H9 (cell line): ENCODE measurements at regions not wholly inside any gene's neighbourhood (a gene's known extent, or its start where the extent isn't known, plus 50 kb on each side); places are given as distances from the start of the nearest gene placed in this dataset.

ENCODE experiments used
- DNase-seq: peaks from one replicate; pipeline ENCODE4 v3.0.0-alpha.2; 2017
- H2AFZ ChIP-seq: one replicate; pipeline ENCODE4 v1.6.1; 2013; ENCODE audit warnings: mild to moderate bottlenecking, low read length, control low read depth, moderate library complexity
- H2AK5ac ChIP-seq: 2 replicates; pipeline ENCODE4 v1.6.1; 2013; ENCODE audit warnings: low read length, control low read depth, mixed read lengths; ENCODE audit not compliant: insufficient read length
- H2BK120ac ChIP-seq: one replicate; pipeline ENCODE4 v1.6.1; 2013; ENCODE audit warnings: low read depth, mild to moderate bottlenecking, low read length, control low read depth, inconsistent platforms; ENCODE audit not compliant: poor library complexity, severe bottlenecking
- H2BK12ac ChIP-seq: 2 replicates; pipeline ENCODE4 v1.6.1; 2013; ENCODE audit warnings: low read length, control low read depth, mixed read lengths, low read depth; ENCODE audit not compliant: insufficient read length
- H2BK15ac ChIP-seq: 2 replicates; pipeline ENCODE4 v1.6.1; 2013; ENCODE audit warnings: low read depth, low read length, control low read depth
- H2BK20ac ChIP-seq: one replicate; pipeline ENCODE4 v1.6.1; 2013; ENCODE audit warnings: low read depth, mild to moderate bottlenecking, low read length, control low read depth, inconsistent platforms; ENCODE audit not compliant: poor library complexity, severe bottlenecking
- H2BK5ac ChIP-seq: 2 replicates; pipeline ENCODE4 v1.6.1; 2013; ENCODE audit warnings: low read length, control low read depth, mixed read lengths; ENCODE audit not compliant: insufficient read length
- H3K14ac ChIP-seq: 2 replicates; pipeline ENCODE4 v1.6.1; 2013; ENCODE audit warnings: low read length, control low read depth; ENCODE audit not compliant: insufficient read depth
- H3K18ac ChIP-seq: 2 replicates; pipeline ENCODE4 v1.6.1; 2013; ENCODE audit warnings: low read depth, mild to moderate bottlenecking, mixed read lengths, low read length, control low read depth; ENCODE audit not compliant: insufficient read length
- H3K23ac ChIP-seq: 2 replicates; pipeline ENCODE4 v1.6.1; 2013; ENCODE audit warnings: low read length, control low read depth, mixed read lengths, low read depth; ENCODE audit not compliant: insufficient read length
- H3K23me2 ChIP-seq: 2 replicates; pipeline ENCODE4 v1.6.1; 2013; ENCODE audit warnings: low read depth, mild to moderate bottlenecking, mixed read lengths, low read length, control low read depth; ENCODE audit not compliant: insufficient read length, poor library complexity, severe bottlenecking
- H3K27ac ChIP-seq: 2 replicates; pipeline ENCODE4 v1.5.1; 2013; ENCODE audit warnings: low read length, control low read depth, mixed read lengths, low read depth; ENCODE audit not compliant: insufficient read length
- H3K27me3 ChIP-seq: 2 replicates; pipeline ENCODE4 v1.6.1; 2013; ENCODE audit warnings: low read length, control low read depth, inconsistent platforms; ENCODE audit not compliant: insufficient read depth
- H3K4ac ChIP-seq: 2 replicates; pipeline ENCODE4 v1.6.1; 2013; ENCODE audit warnings: low read depth, mild to moderate bottlenecking, control low read depth, inconsistent platforms, low read length, moderate library complexity
- H3K4me1 ChIP-seq: 2 replicates; pipeline ENCODE4 v1.6.1; 2013; ENCODE audit warnings: low read length, control low read depth, inconsistent platforms; ENCODE audit not compliant: insufficient read depth
- H3K4me2 ChIP-seq: 2 replicates; pipeline ENCODE4 v1.6.1; 2013; ENCODE audit warnings: low read length, control low read depth, mixed read lengths; ENCODE audit not compliant: insufficient read length, insufficient read depth
- H3K56ac ChIP-seq: 2 replicates; pipeline ENCODE4 v1.6.1; 2013; ENCODE audit warnings: low read depth, mild to moderate bottlenecking, mixed read lengths, low read length, control low read depth; ENCODE audit not compliant: insufficient read length
- H3K79me1 ChIP-seq: 2 replicates; pipeline ENCODE4 v1.6.1; 2013; ENCODE audit warnings: low read depth, mild to moderate bottlenecking, moderate library complexity, low read length, control low read depth, inconsistent platforms; ENCODE audit not compliant: insufficient read depth, poor library complexity, severe bottlenecking
- H3K79me2 ChIP-seq: 2 replicates; pipeline ENCODE4 v1.6.1; 2013; ENCODE audit warnings: low read length, control low read depth, inconsistent platforms; ENCODE audit not compliant: insufficient read depth
- H3K9ac ChIP-seq: 2 replicates; pipeline ENCODE4 v1.6.1; 2013; ENCODE audit warnings: low read length, control low read depth, mixed read lengths; ENCODE audit not compliant: insufficient read length; ENCODE audit errors: extremely low read depth
- H3K9me3 ChIP-seq: one replicate; pipeline ENCODE4 v1.6.1; 2013; ENCODE audit warnings: low read depth, low read length, inconsistent platforms; ENCODE audit not compliant: control insufficient read depth
- H3T11ph ChIP-seq: one replicate; pipeline ENCODE4 v1.6.1; 2013; ENCODE audit warnings: mild to moderate bottlenecking, low read length, control low read depth, inconsistent platforms
- H4K20me1 ChIP-seq: one replicate; pipeline ENCODE4 v1.6.1; 2013; ENCODE audit not compliant: control insufficient read depth, insufficient read length, insufficient read depth
- H4K5ac ChIP-seq: 2 replicates; pipeline ENCODE4 v1.6.1; 2013; ENCODE audit warnings: low read depth, mild to moderate bottlenecking, mixed read lengths, low read length, control low read depth; ENCODE audit not compliant: insufficient read length
- H4K8ac ChIP-seq: replicated peaks from 2 replicates; pipeline ENCODE4 v1.6.1; 2013; ENCODE audit warnings: low read length, control low read depth, mixed read lengths, low read depth; ENCODE audit not compliant: insufficient read length
- H4K91ac ChIP-seq: 2 replicates; pipeline ENCODE4 v1.6.1; 2013; ENCODE audit warnings: low read depth, mild to moderate bottlenecking, moderate library complexity, mixed read lengths, low read length, control low read depth; ENCODE audit not compliant: insufficient read length
- H3K27ac Mint-ChIP-seq, 3 experiments: 2 replicates in 2 of 3; 3 replicates in 1 of 3; pipeline ENCODE4 v1.8.0; 2020 to 2021; ENCODE audit warnings: mixed read lengths in 3 of 3, mild to moderate bottlenecking in 1 of 3, moderate library complexity in 1 of 3
- H3K27me3 Mint-ChIP-seq: 2 replicates; pipeline ENCODE4 v1.8.0; 2021; ENCODE audit warnings: low read depth, mild to moderate bottlenecking, moderate library complexity, mixed read lengths
- H3K36me3 Mint-ChIP-seq, 3 experiments: 2 replicates in 2 of 3; 3 replicates in 1 of 3; pipeline ENCODE4 v1.8.0; 2020 to 2021; ENCODE audit warnings: low read depth in 3 of 3, mixed read lengths in 3 of 3; ENCODE audit not compliant: insufficient read depth in 1 of 3
- H3K4me1 Mint-ChIP-seq, 2 experiments: 2 replicates each; pipeline ENCODE4 v1.8.0; 2020; ENCODE audit warnings: mixed read lengths in 2 of 2
- H3K4me3 Mint-ChIP-seq, 2 experiments: 2 replicates in 1 of 2; 3 replicates in 1 of 2; pipeline ENCODE4 v1.8.0; 2020 to 2021; ENCODE audit warnings: mild to moderate bottlenecking in 2 of 2, mixed read lengths in 2 of 2, moderate library complexity in 1 of 2
- H3K9me3 Mint-ChIP-seq, 2 experiments: 2 replicates in 1 of 2; 3 replicates in 1 of 2; pipeline ENCODE4 v1.8.0; 2020; ENCODE audit warnings: mild to moderate bottlenecking in 2 of 2, mixed read lengths in 2 of 2, moderate library complexity in 1 of 2
- WGBS: extraction: QIAGEN DNeasy Blood & Tissue Kit; methylation state at CpG from one replicate; pipeline ENCODE4 v1.1.7; 2013; ENCODE audit warnings: missing lambda C conversion rate, low lambda C conversion rate, mixed read lengths; ENCODE audit not compliant: insufficient read length; ENCODE audit errors: extremely low coverage; 5-methylcytosine and 5-hydroxymethylcytosine counted together
- TF ChIP-seq, protein P1 (sequence below): fragments of 200-600 bp; sonication (generic); conservative IDR thresholded peaks from 3 replicates; pipeline ENCODE4 v1.8.0; 2021; ENCODE audit warnings: antibody characterized with exemption, mild to moderate bottlenecking

DNA sequence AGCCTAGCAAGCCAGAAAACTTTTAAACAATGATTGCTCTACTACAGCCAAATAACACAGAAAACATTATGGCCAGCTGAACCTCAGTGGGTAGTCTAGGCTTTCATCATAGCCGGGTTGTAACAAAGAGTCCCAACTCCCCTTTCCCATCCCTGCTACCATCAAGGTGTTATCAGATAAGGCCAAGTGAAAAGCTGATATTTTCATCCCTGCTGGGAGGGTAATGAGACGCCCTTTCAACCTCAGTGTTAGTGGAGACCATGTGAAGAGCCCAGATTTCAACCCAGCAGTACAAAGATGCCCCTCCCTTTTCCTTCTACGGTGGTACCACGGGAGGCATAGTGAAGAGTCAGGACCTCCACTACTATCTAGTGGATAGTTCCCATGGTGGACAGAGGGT, 433.7 kb downstream of the GPM6A start:
- TF ChIP-seq, protein P1, sequence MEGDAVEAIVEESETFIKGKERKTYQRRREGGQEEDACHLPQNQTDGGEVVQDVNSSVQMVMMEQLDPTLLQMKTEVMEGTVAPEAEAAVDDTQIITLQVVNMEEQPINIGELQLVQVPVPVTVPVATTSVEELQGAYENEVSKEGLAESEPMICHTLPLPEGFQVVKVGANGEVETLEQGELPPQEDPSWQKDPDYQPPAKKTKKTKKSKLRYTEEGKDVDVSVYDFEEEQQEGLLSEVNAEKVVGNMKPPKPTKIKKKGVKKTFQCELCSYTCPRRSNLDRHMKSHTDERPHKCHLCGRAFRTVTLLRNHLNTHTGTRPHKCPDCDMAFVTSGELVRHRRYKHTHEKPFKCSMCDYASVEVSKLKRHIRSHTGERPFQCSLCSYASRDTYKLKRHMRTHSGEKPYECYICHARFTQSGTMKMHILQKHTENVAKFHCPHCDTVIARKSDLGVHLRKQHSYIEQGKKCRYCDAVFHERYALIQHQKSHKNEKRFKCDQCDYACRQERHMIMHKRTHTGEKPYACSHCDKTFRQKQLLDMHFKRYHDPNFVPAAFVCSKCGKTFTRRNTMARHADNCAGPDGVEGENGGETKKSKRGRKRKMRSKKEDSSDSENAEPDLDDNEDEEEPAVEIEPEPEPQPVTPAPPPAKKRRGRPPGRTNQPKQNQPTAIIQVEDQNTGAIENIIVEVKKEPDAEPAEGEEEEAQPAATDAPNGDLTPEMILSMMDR: no peak
- Histone ChIP-seq H3K4me1 (peaks cover 3% of the 10 kb centered on the region), H3K4ac (no peak overlapping the region), H3K23me2 (no peaks in the 10 kb centered on the region), H3K9ac (no peak overlapping the region), H3K79me2 (no peaks in the 10 kb centered on the region), H2BK5ac (no peak overlapping the region), H2BK15ac (no peak overlapping the region), H3K18ac (no peak overlapping the region), H3K56ac (no peak overlapping the region), H4K20me1 (no peaks in the 10 kb centered on the region), H3K4me2 (no peak overlapping the region), H2AK5ac (no peak overlapping the region), H3T11ph (no peak overlapping the region), H3K79me1 (no peaks in the 10 kb centered on the region), H2BK20ac (no peak overlapping the region), H2BK12ac (no peak overlapping the region), H4K8ac (no peak overlapping the region), H4K91ac (no peak overlapping the region), H3K27ac (no peak overlapping the region), H4K5ac (no peak overlapping the region), H3K23ac (no peak overlapping the region), H2BK120ac (no peak overlapping the region), H3K27me3 (no peaks in the 10 kb centered on the region), H3K14ac (no peak overlapping the region), H3K9me3 (no peaks in the 10 kb centered on the region), H2AFZ (no peak overlapping the region)
- Mint-ChIP-seq H3K27ac (no peak overlapping the region), H3K9me3 (no peaks in the 10 kb centered on the region), H3K4me1 (peaks cover 23 to 25% of the 10 kb centered on the region in 2 experiments), H3K4me3 (no peak overlapping the region), H3K27me3 (no peaks in the 10 kb centered on the region), H3K36me3 (no peaks in the 10 kb centered on the region; a peak in 1 of 7 replicates)
- no CpG with 5 or more reads among the region's 4 CpGs for WGBS
- DNase-seq: no peak
